Keratinocyte (primary cell): ENCODE measurements at regions not wholly inside any gene's neighbourhood (a gene's known extent, or its start where the extent isn't known, plus 50 kb on each side); places are given as distances from the start of the nearest gene placed in this dataset.

Experiments used
- CTCF ChIP-seq, 3 experiments: IDR thresholded peaks in 1 of 3; conservative IDR thresholded peaks in 1 of 3; optimal IDR thresholded peaks in 1 of 3; 2 replicates in 2 of 3; 3 replicates in 1 of 3; pipeline versions ENCODE3 to v1.5.1; 2011; ENCODE audit warnings: low read length in 3 of 3, mild to moderate bottlenecking in 3 of 3, moderate library complexity in 2 of 3, control low read depth in 1 of 3, inconsistent platforms in 1 of 3; ENCODE audit not compliant: insufficient read depth in 2 of 3; ENCODE audit errors: extremely low read depth in 1 of 3
- EZH2 ChIP-seq: IDR thresholded peaks from one replicate; pipeline ENCODE4 v1.6.1; 2012; ENCODE audit warnings: inconsistent platforms, mild to moderate bottlenecking, low read length, moderate library complexity

DNA sequence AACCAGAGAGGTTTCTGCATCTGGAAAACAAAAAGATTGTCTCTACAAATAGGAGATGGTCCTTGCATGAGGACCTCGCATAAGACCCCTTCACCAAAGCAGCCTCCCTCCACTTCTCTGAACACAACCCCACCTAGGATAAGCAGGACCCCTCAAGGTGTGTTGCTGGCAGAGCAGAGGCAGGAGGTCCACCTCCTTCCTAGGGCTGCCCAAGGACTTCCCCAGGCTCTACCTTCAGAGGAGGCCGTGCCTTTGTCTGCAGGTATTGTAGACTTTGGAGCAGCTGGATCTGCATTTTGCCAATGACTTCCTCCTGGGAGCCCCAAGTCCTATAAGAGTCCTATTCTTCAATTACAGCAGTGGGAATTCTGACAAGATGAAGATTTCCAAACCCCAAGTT, 67.3 kb upstream of the TSPAN11 start:
- TF ChIP-seq CTCF (optimal IDR thresholded peaks at IDR 0.05 in 1 of 3, IDR thresholded peaks at IDR 0.05 in 1 of 3, conservative IDR thresholded peaks at IDR 0.05 in 1 of 3; ENCODE audit: extremely low read depth in 1 of 3, insufficient read depth in 2 of 3, low read length in 3 of 3) (no peak), EZH2 (no peak)
